DND-41 (cell line): ENCODE measurements at regions not wholly inside any gene's neighbourhood (a gene's known extent, or its start where the extent isn't known, plus 50 kb on each side); places are given as distances from the start of the nearest gene placed in this dataset.

Source experiments
- EZH2 ChIP-seq: IDR thresholded peaks from 3 replicates; pipeline ENCODE4 v1.6.1; 2012; ENCODE audit warnings: borderline replicate concordance, low read depth, mild to moderate bottlenecking, moderate library complexity, low read length, inconsistent platforms; ENCODE audit not compliant: severe bottlenecking
- TF ChIP-seq, protein P1 (sequence below): IDR thresholded peaks from 2 replicates; pipeline ENCODE4 v1.5.1; 2012; ENCODE audit warnings: borderline replicate concordance, low read length, moderate library complexity, mild to moderate bottlenecking; ENCODE audit not compliant: poor library complexity, severe bottlenecking; ENCODE audit errors: extremely low read depth

- TF ChIP-seq, protein P1, sequence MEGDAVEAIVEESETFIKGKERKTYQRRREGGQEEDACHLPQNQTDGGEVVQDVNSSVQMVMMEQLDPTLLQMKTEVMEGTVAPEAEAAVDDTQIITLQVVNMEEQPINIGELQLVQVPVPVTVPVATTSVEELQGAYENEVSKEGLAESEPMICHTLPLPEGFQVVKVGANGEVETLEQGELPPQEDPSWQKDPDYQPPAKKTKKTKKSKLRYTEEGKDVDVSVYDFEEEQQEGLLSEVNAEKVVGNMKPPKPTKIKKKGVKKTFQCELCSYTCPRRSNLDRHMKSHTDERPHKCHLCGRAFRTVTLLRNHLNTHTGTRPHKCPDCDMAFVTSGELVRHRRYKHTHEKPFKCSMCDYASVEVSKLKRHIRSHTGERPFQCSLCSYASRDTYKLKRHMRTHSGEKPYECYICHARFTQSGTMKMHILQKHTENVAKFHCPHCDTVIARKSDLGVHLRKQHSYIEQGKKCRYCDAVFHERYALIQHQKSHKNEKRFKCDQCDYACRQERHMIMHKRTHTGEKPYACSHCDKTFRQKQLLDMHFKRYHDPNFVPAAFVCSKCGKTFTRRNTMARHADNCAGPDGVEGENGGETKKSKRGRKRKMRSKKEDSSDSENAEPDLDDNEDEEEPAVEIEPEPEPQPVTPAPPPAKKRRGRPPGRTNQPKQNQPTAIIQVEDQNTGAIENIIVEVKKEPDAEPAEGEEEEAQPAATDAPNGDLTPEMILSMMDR: no peak
- TF ChIP-seq EZH2: no peak
These were observed 239.6 kb upstream of the RAI14 start for GRCh38 chr5:34416501-34417008.
